GM12872 (cell line): ENCODE measurements at regions not wholly inside any gene's neighbourhood (a gene's known extent, or its start where the extent isn't known, plus 50 kb on each side); places are given as distances from the start of the nearest gene placed in this dataset.

ENCODE experiments used
- TF ChIP-seq, protein P1 (sequence below): IDR thresholded peaks from 3 replicates; pipeline ENCODE4 v1.5.1; 2011; ENCODE audit warnings: low read depth, mild to moderate bottlenecking, low read length, moderate library complexity; ENCODE audit not compliant: insufficient read depth

DNA sequence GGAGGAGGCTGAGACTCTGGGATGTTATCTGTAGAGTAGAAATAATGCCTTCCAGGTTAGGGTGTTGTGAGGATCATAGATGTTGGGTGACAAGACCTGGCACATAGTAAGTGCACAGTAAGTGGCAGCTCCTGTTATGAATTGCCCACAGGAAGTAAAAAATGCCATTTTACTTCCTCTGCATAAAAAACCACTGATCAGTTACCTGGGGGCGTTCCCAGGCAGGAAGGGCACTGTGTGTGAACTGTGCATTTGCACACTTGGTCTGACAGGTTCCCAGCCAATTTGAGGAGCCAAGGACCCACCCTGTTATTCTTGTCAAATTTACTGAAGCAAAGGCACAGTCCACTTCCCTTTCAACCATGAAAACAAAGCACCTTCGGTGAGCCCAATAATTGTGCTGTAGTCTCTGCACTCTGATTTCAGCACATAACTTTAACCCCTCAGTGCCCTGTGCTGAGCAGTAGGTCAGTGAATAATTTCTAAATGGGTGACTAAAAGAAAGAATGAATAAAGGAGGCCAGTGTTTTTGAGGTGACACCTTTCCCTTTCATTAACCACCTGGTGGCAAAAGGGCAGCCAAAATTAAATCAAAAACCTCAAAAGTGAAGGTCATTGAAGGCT lies 85.8 kb upstream of the ARHGEF3 start:
- TF ChIP-seq, protein P1, sequence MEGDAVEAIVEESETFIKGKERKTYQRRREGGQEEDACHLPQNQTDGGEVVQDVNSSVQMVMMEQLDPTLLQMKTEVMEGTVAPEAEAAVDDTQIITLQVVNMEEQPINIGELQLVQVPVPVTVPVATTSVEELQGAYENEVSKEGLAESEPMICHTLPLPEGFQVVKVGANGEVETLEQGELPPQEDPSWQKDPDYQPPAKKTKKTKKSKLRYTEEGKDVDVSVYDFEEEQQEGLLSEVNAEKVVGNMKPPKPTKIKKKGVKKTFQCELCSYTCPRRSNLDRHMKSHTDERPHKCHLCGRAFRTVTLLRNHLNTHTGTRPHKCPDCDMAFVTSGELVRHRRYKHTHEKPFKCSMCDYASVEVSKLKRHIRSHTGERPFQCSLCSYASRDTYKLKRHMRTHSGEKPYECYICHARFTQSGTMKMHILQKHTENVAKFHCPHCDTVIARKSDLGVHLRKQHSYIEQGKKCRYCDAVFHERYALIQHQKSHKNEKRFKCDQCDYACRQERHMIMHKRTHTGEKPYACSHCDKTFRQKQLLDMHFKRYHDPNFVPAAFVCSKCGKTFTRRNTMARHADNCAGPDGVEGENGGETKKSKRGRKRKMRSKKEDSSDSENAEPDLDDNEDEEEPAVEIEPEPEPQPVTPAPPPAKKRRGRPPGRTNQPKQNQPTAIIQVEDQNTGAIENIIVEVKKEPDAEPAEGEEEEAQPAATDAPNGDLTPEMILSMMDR: no peak

DNA sequence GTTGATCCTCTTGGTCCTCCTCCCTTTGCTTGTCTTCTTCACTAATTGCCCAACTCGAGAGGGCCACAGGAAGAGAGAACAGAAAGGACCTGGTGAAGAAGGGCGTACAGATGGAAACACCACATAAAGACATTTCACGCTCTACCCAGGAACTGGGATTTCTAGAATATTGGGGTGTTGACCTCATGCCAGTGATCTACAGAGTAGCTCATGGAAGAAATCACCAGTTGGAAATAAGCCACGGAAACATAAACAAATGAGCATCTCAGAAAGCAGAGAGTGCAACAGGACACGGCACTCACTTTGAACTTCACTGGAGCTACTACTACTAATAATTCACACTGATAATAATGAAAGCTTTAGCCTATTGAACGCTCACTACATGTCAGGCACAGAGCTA lies 84.6 kb upstream of the ARHGEF3 start:
- TF ChIP-seq, protein P1: no peak

DNA sequence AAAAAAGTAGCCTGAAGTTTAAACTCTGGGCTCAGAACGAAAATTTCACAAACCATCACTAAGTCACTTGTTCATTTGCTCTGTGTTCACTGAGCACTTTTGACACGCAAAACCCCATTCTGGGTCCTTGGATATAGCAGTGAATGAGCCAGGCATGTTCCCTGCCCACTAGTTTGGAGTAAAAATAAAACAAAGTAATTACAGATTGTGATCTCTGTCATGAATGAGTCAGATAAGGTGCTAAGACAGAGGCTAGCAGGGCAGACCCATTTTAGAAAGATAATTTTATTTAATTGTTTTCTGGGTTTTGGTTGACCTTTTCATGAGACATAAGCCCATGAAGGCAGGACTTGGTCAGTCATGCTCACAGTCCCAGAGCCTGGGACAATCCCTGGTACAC lies 84.1 kb upstream of the ARHGEF3 start:
- TF ChIP-seq, protein P1: no peak

DNA sequence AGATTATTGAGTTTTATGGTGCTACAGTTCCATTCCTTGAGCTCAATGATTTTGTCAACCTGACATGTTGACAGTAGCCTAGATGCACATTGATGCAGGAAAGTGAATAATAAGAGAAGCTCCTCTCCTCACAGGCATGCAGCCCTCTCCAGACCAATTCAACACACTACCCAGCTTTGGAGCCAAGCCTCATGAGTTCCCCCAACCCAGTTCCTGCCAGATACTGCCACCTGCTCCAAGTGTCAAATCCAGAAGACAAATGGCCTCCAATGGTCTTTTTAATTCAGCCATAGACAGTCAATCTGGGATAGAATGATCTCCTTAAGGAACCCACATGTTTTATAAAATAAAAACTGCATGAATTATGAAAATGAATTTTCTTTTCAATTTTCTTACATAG lies 83.7 kb upstream of the ARHGEF3 start:
- TF ChIP-seq, protein P1: no peak

DNA sequence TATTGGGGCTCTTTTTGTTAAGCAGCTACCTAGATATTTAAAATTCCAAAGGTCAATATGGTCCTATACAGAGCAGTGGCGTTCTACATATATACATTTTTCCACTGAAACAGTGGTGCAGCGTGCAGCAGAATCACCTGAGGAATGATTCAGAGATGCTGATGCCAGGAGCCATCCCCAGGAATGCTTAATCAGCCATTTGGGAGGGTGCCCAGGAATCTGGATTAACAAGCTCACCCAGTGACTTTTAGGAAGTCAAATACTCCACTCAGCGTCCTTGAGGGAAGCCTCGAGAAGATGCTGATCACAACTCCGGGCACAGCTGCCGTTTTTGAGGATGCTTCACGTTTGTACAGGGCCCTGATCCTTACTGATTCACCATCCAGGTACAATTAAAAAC lies 82.6 kb upstream of the ARHGEF3 start:
- TF ChIP-seq, protein P1: no peak

DNA sequence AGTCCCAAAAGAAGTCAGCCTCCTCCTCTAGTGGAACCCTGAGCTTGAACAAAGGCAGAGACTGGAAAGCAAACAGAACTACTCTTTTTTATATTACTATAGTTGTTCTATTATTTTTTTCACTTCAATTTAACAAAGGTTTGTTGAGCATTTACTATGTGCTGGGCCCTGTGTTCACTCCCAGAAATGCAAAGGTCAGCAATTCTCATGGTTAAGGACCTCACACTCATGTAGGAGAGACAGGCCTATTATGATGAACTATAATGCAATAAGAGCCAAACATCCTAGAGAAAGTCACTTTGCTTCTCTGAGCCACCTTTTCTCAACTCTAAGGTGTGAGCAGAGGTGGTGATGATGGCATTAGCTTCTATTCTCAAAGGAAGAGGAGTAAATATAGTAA lies 82.1 kb upstream of the ARHGEF3 start:
- TF ChIP-seq, protein P1: no peak

DNA sequence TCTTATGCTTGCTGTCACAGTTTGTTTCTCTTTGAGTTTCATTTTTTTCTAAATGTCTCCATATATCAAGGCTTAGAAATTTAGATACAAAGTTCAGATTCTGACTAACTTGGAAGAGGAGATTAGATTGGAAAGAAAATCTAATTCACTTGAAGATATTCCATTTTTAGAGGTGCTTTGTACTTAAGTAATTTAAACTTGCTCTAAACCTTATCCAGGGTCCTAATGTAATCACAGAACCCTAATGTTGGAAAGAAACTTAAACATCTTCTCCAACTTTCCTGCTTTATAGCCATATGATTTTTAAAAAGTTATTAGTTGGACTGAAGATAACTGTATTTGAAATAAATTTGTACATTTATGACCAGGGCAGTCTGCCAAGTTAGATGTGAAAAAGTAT lies 81.1 kb upstream of the ARHGEF3 start:
- TF ChIP-seq, protein P1: no peak
